A549 (cell line): ENCODE measurements at regions not wholly inside any gene's neighbourhood (a gene's known extent, or its start where the extent isn't known, plus 50 kb on each side); places are given as distances from the start of the nearest gene placed in this dataset.

Experiments used
- HDAC2 ChIP-seq: fragments of 200-600 bp; sonication (generic); IDR thresholded peaks from 2 replicates; pipeline ENCODE4 v1.6.1; 2016
- JUNB ChIP-seq: fragments of >200 bp; sonication (Bioruptor Twin); formaldehyde crosslinking; IDR thresholded peaks from 2 replicates; pipeline ENCODE4 v1.6.1; 2016
- RNF2 ChIP-seq: fragments of 200-600 bp; sonication (generic); IDR thresholded peaks from 2 replicates; pipeline ENCODE4 v1.6.1; 2016; ENCODE audit warnings: low read depth, mild to moderate bottlenecking, antibody characterized with exemption, moderate library complexity, borderline replicate concordance

DNA sequence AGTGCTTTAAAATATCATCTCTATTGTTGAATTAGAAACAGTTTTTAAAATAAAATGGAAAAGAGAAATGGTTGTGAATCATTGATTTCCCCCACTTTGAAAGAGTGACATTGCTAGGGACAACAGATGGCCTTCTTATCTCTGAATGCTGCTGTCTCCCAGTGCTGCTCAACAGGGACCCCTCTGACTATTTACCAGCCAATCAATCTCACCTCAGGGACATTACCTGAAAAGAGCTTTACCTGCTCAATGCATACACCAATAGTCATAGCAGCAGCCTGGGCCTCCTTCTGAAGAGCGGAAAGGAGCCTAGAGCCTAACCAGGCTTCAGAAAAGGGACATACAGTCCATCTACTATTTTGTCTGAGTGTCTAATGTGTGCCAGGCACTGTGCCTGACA is 162.8 kb downstream of the CGGBP1 start:
- TF ChIP-seq RNF2 (no peak), JUNB (no peak), HDAC2 (no peak)
